Epithelial cell of esophagus (primary cell): ENCODE measurements at regions not wholly inside any gene's neighbourhood (a gene's known extent, or its start where the extent isn't known, plus 50 kb on each side); places are given as distances from the start of the nearest gene placed in this dataset.

Source experiments
- DNase-seq: peaks from one replicate; pipeline ENCODE4 v3.0.0; 2010; ENCODE audit warnings: low read depth
- H3K4me3 ChIP-seq: 2 replicates; pipeline ENCODE4 v1.5.1; 2011; ENCODE audit warnings: mild to moderate bottlenecking, low read length, control low read depth
- CTCF ChIP-seq: IDR thresholded peaks from 2 replicates; pipeline ENCODE4 v1.5.1; 2011; ENCODE audit warnings: low read depth, mild to moderate bottlenecking, low read length, control low read depth, inconsistent platforms; ENCODE audit not compliant: insufficient read depth; ENCODE audit errors: missing control alignments

DNA sequence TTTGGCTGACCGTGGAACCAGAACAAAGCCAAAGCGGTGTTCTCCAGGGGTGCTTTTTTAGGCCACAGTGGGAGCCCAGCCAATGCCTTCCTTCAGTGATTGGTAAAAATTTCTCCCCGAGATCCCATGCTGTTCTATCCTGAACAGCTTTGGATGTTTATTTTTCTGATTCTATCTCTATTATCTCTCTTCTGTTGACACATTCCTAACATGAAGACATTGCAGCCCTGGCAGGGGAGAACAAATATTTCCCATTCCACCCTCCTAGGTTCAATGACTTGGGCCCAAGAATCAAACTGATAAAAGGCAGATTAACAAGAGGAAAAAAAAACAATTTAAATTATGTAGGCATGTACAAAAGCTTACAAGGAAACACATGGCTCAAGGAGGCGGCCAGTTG is 162.7 kb downstream of the PFKFB3 start:
- no peak for DNase-seq
- no peak overlapping the region for H3K4me3 ChIP-seq
- TF ChIP-seq CTCF = no peak
